IPS-18a (cell line): ENCODE measurements at regions not wholly inside any gene's neighbourhood (a gene's known extent, or its start where the extent isn't known, plus 50 kb on each side); places are given as distances from the start of the nearest gene placed in this dataset.

Experiments
- H3K27ac ChIP-seq: one replicate; pipeline ENCODE4 v1.5.1; 2013; ENCODE audit warnings: low read length
- H3K27me3 ChIP-seq: one replicate; pipeline ENCODE4 v1.6.1; 2013; ENCODE audit warnings: mild to moderate bottlenecking, low read length; ENCODE audit not compliant: control insufficient read depth, insufficient read depth
- H3K36me3 ChIP-seq: one replicate; pipeline ENCODE4 v1.6.1; 2013; ENCODE audit warnings: low read depth, low read length; ENCODE audit not compliant: control insufficient read depth
- H3K4me1 ChIP-seq: one replicate; pipeline ENCODE4 v1.6.1; 2013; ENCODE audit warnings: low read depth, low read length; ENCODE audit not compliant: control insufficient read depth
- H3K4me3 ChIP-seq: one replicate; pipeline ENCODE4 v1.5.1; 2013; ENCODE audit warnings: low read length
- H3K9ac ChIP-seq: one replicate; pipeline ENCODE4 v1.6.1; 2013; ENCODE audit warnings: mild to moderate bottlenecking, low read length, moderate library complexity
- H3K9me3 ChIP-seq: one replicate; pipeline ENCODE4 v1.6.1; 2013; ENCODE audit warnings: low read depth, low read length; ENCODE audit not compliant: control insufficient read depth

DNA sequence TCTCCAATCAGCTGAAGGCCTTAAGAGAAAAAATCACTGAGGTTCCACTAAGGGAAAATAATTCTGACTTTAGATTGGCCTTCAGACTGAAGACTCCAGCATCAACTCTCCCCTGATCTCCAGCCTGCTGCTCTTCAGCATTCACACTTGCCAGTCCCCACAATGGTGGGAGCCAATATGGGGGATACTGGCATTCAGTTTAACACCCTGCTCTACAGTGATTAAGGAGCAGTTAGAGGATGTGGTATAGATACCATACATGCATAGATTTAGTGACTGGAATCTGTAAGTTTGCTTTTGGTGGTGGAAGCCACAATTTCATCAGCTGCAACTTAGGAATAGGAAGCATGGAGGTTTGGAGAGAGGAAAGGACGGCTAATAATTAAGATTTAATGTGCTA, 2017.7 kb upstream of the CDH6 start:
- Histone ChIP-seq H3K27me3 (no peaks in the 10 kb centered on the region), H3K36me3 (no peaks in the 10 kb centered on the region), H3K9me3 (no peaks in the 10 kb centered on the region), H3K4me3 (no peak overlapping the region), H3K9ac (no peak overlapping the region), H3K27ac (no peak overlapping the region), H3K4me1 (no peaks in the 10 kb centered on the region)

GRCh38 chr5:29170599-29170998, 2022.9 kb upstream of the CDH6 start:
- no peak overlapping the region for H3K9ac ChIP-seq
- no peak overlapping the region for H3K4me3 ChIP-seq
- no peaks in the 10 kb centered on the region for H3K27me3 ChIP-seq
- no peak overlapping the region for H3K27ac ChIP-seq
- peaks cover 7% of the 10 kb centered on the region for H3K4me1 ChIP-seq
- no peaks in the 10 kb centered on the region for H3K36me3 ChIP-seq
- no peaks in the 10 kb centered on the region for H3K9me3 ChIP-seq

DNA sequence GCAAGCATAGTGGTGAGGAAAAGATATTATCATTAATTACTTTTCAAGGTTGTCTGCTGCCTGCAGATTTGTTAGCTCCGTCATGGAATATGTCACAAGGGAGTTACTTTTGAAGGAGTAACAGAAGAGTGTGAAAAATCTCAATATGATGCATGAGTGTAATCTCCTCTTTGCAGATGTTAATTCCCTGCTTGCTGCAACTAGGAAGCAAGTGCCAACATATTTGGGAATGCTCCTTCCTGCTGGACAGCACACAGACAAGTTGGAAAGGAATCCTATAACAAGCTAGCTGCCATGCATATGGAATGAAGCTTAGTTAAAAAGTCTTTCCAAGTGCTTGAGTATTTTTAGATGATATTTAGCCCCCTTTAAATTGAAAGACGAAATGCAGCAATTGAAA, 2023.6 kb upstream of the CDH6 start:
- Histone ChIP-seq H3K27ac (no peak overlapping the region), H3K9ac (no peak overlapping the region), H3K27me3 (no peaks in the 10 kb centered on the region)

DNA sequence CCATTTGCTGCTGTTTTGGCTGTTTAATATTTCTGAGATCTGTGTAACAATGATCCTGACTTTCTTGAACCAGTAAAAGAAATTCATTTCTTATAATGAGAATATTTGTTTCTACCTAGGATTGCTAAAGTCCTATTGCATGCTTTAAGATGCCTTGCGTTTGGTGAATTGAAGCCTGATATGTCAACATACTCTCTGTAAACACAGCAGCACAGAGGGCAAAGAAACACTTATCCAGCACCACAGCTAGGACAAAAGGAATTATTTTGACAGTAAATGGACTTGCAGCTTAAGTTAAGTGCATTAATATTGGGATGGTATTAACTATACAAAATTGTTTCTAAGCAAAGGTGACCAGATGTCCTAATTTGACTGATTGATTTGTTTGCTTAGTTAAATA, 2031.2 kb upstream of the CDH6 start:
- H3K36me3 ChIP-seq: no peaks in the 10 kb centered on the region
- H3K4me1 ChIP-seq: peaks cover 8% of the 10 kb centered on the region
- H3K27ac ChIP-seq: no peak overlapping the region
- no peaks in the 10 kb centered on the region for H3K27me3 ChIP-seq
- no peak overlapping the region for H3K9ac ChIP-seq
- H3K9me3 ChIP-seq: no peaks in the 10 kb centered on the region
- no peak overlapping the region for H3K4me3 ChIP-seq

More for the DNA sequence above, 2023.6 kb upstream of the CDH6 start:
- H3K36me3 ChIP-seq: no peaks in the 10 kb centered on the region
- no peak overlapping the region for H3K4me3 ChIP-seq
- H3K4me1 ChIP-seq: peaks cover 7% of the 10 kb centered on the region
- H3K9me3 ChIP-seq: no peaks in the 10 kb centered on the region

- H3K4me1 ChIP-seq: peaks cover 9% of the 10 kb centered on the region
- H3K9me3 ChIP-seq: no peaks in the 10 kb centered on the region
- H3K9ac ChIP-seq: no peak overlapping the region
- no peak overlapping the region for H3K27ac ChIP-seq
- H3K4me3 ChIP-seq: no peak overlapping the region
- H3K27me3 ChIP-seq: no peaks in the 10 kb centered on the region
- no peaks in the 10 kb centered on the region for H3K36me3 ChIP-seq
Observed at GRCh38 chr5:29161399-29162291, 2031.8 kb upstream of the CDH6 start.

DNA sequence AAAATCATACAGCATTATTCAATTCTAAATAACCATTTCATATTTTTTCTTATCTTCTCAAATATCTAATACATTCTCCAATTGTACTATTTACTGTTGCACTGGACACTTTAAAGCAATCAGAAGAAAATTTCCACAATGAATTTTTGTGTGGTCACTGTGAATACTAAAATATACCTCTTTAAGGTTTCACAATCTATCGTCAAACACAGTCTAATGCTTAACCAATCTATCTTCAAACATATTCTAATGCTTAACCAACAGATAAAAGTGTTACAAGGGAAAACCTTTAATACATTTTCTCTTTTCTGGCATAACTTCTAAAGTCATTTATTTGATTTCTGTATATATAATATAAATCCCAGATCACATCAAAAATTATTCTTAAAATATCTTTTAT, 2035.5 kb upstream of the CDH6 start:
- no peak overlapping the region for H3K27ac ChIP-seq
- no peaks in the 10 kb centered on the region for H3K27me3 ChIP-seq
- H3K36me3 ChIP-seq: no peaks in the 10 kb centered on the region
- H3K9ac ChIP-seq: no peak overlapping the region
- no peak overlapping the region for H3K4me3 ChIP-seq
- peaks cover 9% of the 10 kb centered on the region for H3K4me1 ChIP-seq
- H3K9me3 ChIP-seq: no peaks in the 10 kb centered on the region

DNA sequence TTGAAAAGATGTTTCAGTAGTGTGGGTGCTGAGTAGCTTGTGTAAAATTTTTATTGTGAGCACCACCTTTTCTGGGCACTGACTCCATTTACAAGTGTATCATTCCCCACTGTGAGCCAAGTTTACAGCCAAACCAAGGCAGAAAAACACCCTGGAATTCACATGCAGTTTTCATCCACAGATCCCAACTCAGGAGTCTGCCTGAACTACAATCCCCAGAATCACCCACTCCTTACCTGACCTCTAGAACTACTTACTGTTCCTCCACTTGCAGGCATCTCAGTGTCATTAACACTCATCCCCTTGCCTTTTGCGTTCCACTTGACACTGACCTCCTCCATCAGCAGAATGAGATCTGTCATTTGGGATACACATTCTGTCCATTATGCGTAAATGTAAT, 2042.6 kb upstream of the CDH6 start:
- Histone ChIP-seq H3K9ac (no peak overlapping the region), H3K9me3 (no peaks in the 10 kb centered on the region), H3K36me3 (no peaks in the 10 kb centered on the region), H3K27me3 (no peaks in the 10 kb centered on the region), H3K4me1 (peaks cover 27% of the 10 kb centered on the region), H3K4me3 (no peak overlapping the region), H3K27ac (no peak overlapping the region)

DNA sequence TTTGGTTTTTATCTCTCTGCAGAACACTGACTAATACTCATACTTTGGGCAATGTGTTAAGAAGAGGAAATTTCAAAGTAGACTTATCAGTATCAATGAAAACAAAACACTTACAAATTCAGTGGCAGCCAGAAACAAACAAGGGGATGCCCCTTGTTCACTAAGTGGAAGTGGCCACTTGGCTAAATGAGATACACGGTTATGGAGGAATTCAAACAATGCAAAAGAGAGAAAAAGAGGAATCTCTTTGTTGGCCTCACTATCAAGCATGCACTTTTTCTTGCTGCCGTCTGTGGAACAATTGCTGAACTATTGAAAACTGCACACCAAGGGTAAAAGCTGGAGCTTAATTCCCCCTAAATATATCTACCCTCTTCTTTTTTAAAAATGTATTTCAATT, 2044.9 kb upstream of the CDH6 start:
- no peak overlapping the region for H3K9ac ChIP-seq
- H3K27me3 ChIP-seq: no peaks in the 10 kb centered on the region
- H3K4me1 ChIP-seq: peaks cover 27% of the 10 kb centered on the region
- H3K36me3 ChIP-seq: no peaks in the 10 kb centered on the region
- no peak overlapping the region for H3K27ac ChIP-seq
- H3K4me3 ChIP-seq: no peak overlapping the region
- H3K9me3 ChIP-seq: no peaks in the 10 kb centered on the region

DNA sequence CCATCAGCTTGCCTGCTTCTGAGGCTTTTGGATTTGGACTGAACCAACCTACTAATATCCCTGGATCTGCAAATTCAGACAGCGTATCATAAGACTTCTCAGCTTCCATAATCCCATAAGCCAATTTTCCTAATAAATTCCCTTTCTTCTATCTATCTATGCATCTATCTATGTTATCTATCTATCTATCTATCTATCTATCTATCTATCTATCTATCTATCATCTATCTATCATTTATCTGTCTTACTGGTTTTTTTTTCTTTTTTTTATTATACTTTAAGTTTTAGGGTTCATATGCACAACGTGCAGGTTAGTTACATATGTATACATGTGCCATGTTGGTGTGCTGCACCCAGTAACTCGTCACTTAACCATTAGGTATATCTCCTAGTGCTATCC, 2045.4 kb upstream of the CDH6 start:
- no peak overlapping the region for H3K4me3 ChIP-seq
- no peak overlapping the region for H3K27ac ChIP-seq

GRCh38 chr5:29143266-29143665, 2050.2 kb upstream of the CDH6 start:
- Histone ChIP-seq H3K36me3 (no peaks in the 10 kb centered on the region), H3K9me3 (no peaks in the 10 kb centered on the region), H3K4me1 (peaks cover under 1% of the 10 kb centered on the region), H3K4me3 (no peak overlapping the region), H3K27me3 (no peaks in the 10 kb centered on the region), H3K27ac (no peak overlapping the region), H3K9ac (no peak overlapping the region)

More for the DNA sequence above, 2045.4 kb upstream of the CDH6 start:
- H3K36me3 ChIP-seq: no peaks in the 10 kb centered on the region
- no peaks in the 10 kb centered on the region for H3K27me3 ChIP-seq
- H3K9me3 ChIP-seq: no peaks in the 10 kb centered on the region
- H3K4me1 ChIP-seq: peaks cover 27% of the 10 kb centered on the region
- H3K9ac ChIP-seq: no peak overlapping the region

- H3K4me3 ChIP-seq: no peak overlapping the region
- H3K27ac ChIP-seq: no peak overlapping the region
- H3K4me1 ChIP-seq: no peaks in the 10 kb centered on the region
- H3K27me3 ChIP-seq: no peaks in the 10 kb centered on the region
- H3K9me3 ChIP-seq: peaks cover 4% of the 10 kb centered on the region
- no peaks in the 10 kb centered on the region for H3K36me3 ChIP-seq
- no peak overlapping the region for H3K9ac ChIP-seq
Observed at GRCh38 chr5:29134418-29134817, 2059.1 kb upstream of the CDH6 start.

DNA sequence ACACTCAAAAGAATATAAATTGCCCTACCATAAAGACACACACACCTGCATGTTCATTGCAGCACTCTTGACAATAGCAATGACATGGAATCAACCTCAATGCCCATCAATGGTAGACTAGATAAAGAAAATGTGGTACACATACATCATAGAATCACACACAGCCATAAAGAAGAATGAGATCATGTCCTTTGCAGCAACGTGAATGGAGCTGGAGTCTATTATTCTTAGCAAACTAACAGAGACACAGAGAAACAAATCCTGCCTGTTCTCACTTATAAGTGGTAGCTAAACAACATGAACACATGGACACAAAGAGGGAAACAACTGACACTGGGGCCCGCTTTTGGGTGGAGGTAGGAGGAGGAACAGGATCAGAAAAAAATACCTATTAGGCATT, 2062.2 kb upstream of the CDH6 start:
- Histone ChIP-seq H3K27me3 (no peaks in the 10 kb centered on the region), H3K27ac (no peak overlapping the region), H3K36me3 (no peaks in the 10 kb centered on the region), H3K4me3 (no peak overlapping the region), H3K9me3 (peaks cover 4% of the 10 kb centered on the region), H3K4me1 (no peaks in the 10 kb centered on the region), H3K9ac (no peak overlapping the region)
